IPS DF 4.7 (cell line): ENCODE measurements at regions not wholly inside any gene's neighbourhood (a gene's known extent, or its start where the extent isn't known, plus 50 kb on each side); places are given as distances from the start of the nearest gene placed in this dataset.
"Not testable (repeated sequence)": the region's sequence is repeated elsewhere in the genome, so short reads cannot be mapped to it uniquely, and the experiment has no call there.

Experiments
- DNase-seq: peaks from one replicate; pipeline ENCODE4 v3.0.0-alpha.2; 2013; ENCODE audit warnings: low spot score; ENCODE audit errors: extremely low read depth

DNA sequence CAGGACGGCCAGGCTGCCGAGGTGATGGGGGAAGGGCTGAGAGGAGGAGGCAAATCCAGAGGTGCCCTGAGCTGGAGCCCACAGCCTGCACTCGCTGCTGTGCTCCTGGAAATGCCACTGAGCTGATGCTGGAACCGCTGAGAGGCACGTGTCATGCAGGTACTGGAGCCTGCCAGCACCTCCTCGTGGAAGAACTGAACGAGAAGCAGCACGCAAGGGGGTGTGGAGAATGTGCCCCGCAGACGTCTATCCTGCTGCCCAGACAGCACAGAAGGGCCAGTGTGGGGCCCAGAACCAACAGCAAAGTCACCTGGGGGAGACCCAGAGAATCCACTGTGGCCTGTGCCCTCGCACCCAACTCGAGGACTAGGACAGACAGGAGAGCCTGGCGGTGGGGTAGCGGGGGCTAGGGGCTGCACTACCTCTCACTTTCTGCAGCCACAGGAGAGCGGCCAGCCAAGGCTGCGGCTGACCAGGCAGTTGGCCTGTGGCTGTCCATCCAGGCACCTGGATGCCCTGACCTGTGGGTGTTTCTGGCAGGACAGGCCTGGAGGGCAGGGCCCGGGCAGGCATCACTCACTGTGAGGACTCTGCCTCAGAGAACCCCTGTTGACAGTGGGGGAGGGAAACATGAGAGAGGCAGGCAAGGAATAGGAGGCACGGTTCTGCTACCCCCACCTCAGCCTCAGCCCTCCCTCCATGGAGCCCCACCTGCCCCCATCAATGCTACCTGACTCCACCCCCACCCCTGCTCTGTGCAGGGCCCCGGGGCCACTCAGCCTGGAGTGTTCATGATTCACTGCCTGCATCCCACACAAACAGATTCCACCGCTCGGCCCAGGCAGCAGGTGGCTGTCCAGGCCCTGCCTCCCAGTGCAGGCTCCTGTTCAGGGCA is 213.1 kb downstream of the TBC1D2B start:
- DNase-seq: no peak

- no peak for DNase-seq
These were observed 213.9 kb downstream of the TBC1D2B start for GRCh38 chr15:77863491-77864105.

GRCh38 chr15:77862651-77863104 is 214.8 kb downstream of the TBC1D2B start:
- no peak for DNase-seq

GRCh38 chr15:77861997-77862635 is 215.4 kb downstream of the TBC1D2B start:
- not testable (repeated sequence) for DNase-seq

DNA sequence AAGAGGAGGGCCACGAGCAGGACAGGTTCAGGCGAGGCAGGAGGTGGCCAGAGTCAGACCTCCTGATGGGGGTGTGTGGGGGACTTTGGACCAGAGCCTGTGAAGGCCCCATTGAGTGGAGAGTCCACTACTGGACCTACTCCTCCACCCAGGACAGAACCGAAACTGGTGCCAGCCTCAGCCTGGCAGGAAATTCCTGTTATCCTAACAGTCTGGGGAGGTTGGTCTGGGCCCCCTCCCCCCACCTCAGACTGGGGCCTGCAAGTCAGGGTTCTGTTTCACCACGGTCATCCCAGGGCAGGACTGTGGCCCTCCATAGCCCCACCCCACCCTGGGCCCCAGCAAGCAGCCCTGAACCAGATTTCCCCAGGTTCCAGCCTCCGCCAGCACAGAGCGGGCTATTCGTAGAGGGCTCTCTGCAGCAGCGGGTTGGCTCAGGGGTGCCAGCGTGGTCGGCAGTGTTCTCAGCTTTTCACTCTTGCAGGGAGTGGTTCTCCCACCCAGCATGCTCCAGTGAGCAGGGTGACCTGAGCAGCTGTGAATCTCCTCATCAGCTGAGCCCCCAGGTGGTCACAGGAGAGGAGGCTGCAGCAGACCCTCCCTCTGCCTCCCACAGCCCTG is 217.3 kb downstream of the TBC1D2B start:
- DNase-seq: no peak

GRCh38 chr15:77859491-77860060 is 217.9 kb downstream of the TBC1D2B start:
- no peak for DNase-seq

GRCh38 chr15:77858792-77859490 is 218.6 kb downstream of the TBC1D2B start:
- no peak for DNase-seq

DNA sequence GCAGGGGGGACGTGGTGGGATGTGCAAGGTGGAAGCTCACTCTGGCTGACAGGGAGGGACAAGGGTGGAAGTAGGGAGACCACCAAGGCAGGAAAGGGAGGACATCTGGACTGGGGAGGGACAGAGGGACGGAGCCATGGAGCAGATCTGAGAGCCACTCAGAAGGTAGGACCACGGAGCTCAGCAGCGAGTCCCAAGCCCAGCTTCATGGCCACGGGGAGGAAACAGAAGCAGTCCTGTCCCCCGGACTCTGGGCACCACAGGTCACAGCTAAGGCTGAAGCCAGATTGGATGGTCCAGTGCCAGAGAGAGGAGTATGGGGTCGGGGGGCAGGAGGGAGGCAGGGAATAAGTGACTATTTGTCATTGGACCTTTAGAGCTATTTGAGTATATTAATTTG is 220.1 kb downstream of the TBC1D2B start:
- DNase-seq: no peak

- no peak for DNase-seq
These were observed 220.7 kb downstream of the TBC1D2B start for GRCh38 chr15:77856705-77857346.

DNA sequence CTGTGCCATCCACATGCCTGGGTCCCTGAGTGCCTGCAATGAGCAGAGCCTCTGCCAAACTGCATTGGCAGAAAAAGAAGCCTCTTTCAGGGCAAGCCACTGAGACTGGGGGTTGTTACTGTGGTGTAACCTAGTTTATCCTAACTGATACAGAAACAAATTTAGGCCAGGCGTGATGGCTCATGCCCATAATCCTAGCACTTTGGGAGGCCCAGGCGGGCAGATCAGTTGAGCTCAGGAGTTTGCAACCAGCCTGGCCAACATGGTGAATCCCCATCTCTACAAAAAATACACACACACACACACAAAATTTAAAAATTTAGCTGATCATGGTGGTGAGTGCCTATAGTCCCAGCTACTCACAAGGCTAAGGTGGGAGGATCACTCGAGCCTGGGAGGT is 221.6 kb downstream of the TBC1D2B start:
- no peak for DNase-seq

DNA sequence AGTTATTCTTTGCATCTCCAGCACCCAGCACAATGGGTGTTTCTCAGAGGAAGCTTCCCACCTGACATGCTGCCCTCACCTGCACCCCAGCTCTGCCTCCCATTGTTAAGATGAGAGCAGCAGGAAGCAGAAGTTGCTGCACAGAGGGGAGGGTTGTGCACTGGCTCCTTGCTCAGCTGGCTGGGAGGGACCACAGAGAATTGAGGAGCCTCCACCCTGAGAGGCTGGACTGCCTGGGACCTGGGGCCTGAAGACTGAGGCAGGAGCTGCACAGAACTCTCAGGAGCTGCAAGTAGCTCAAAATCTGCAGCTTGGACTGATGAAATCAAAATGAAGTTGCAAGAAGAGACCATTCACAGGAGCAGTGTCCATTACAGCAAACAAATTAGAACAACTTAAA is 222.3 kb upstream of the LINGO1 start:
- DNase-seq: no peak

DNA sequence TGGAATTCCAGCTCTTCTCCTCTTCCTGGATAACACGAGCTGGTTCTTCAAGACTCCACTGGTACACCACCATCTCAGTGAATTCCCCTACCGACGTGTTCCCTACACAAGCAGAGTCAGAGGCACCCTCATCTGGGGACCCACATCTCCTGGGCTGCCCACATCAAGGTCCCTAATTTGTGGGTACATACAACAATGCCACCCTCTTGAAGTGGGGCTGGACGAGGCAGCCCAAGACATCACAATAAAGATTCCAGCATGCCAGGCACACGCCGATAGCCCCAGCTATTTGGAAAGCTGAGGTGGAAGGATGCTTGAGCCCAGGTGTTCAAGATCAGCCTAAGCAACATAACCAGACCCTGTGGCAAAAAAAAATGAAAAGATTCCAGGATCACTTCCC is 221.2 kb upstream of the LINGO1 start:
- no peak for DNase-seq

- DNase-seq: no peak
These were observed 220.3 kb upstream of the LINGO1 start for GRCh38 chr15:77853008-77853328.

DNA sequence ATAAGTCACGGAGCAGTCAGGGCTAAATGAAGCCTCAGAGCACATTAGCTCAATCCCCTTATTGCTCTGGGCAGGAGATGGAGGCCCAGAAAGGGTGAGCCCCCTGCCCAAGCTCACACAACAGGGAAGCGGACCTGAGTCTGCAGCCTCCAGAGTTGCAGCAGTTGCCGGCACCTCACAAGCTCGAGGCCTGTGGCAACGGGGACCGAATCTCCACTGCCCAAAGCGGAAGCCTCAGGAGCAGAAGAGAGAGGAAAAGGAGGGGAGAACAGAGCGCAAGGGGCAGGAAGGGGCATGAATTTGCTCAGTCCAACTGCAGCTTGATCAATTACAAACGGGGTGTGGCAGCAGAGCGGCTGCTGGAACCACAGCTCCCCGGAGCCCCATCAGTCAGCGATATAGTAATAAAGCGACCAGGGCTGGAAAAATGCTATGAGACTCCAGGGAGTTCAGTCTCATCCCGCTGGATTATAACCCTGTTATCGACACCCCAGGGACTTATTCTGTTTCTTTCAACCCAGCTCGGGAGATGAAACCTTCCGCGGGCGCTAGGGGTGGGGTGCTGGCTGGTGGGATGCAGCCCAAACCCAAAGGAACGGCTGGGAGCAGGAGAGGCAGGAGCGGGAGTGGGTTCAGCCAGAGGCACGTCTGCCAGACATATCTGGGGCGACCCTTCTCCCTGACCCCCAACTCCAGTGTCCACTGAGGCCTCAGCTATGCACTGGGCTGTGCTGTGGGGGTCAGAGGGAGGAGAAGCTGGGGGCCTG is 219.7 kb upstream of the LINGO1 start:
- no peak for DNase-seq

GRCh38 chr15:77851691-77852090 is 219.0 kb upstream of the LINGO1 start:
- DNase-seq: no peak

DNA sequence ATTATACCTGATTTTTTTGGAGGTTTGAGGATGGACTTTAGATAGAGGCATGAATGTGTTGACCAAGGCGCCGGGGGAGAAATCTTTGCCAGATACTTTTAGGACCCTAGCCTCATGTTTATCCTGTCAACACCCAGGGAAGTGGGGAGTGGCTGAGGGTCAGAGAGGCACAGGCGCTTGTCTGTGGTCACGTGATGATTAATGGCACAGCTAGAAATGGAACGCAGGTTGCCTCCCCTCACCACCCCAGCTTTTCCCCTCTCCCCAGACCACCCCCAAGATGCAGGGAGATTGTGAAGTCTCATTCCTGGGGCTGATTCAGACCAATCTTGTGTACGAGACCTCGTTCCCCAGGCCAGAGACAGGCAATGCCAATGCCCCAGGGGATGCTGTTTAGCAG is 218.4 kb upstream of the LINGO1 start:
- DNase-seq: no peak

DNA sequence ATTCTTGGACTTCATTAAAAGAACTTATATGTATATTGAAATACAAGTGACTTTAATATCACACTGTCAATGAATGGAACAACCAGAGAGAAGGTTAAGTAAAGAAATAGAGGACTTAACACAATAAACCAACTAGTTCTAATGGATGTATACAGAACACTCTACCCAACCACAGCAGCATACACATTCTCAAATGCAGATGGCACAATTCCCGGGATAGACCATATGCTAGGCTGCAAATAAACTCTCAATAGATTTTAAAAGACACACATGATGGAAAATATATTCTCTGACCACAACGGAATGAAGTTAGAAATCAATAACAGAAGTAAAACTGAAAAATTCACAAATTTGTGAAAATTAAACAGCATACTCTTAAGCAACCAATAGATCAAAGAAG is 214.3 kb upstream of the LINGO1 start:
- DNase-seq: no peak

GRCh38 chr15:77846360-77846759 is 213.6 kb upstream of the LINGO1 start:
- DNase-seq: no peak

GRCh38 chr15:77844798-77845446 is 212.2 kb upstream of the LINGO1 start:
- DNase-seq: no peak
